ENCODE measurements at regions not wholly inside any gene's neighbourhood (a gene's known extent, or its start where the extent isn't known, plus 50 kb on each side); places are given as distances from the start of the nearest gene placed in this dataset.
"Not testable (repeated sequence)": the region's sequence is repeated elsewhere in the genome, so short reads cannot be mapped to it uniquely, and the experiment has no call there.

DNA sequence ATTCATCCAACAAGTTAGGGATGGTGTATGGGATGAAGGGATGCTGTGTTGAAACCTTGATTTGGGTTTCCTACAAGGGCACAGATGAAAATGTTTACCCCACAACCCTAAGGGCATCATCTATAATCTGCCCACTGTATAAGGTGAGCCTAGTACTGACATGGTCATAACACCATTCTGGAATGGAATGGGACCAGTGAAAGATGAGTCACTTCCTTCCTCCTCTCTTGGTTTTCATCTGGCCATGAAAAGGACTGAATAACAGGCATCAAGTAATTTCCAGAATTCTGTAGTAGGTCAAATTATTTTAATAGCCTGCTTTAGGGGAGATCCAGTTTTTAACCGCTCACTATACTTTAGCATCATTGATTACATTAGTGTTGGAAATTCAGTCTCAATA lies 538.6 kb downstream of the NR2F2 start:
- DNase-seq: no peak
- H3K27me3 Mint-ChIP-seq (ENCODE audit: low read depth): peaks cover 4% of the 10 kb centered on the region
- H3K9me3 Mint-ChIP-seq: no peaks in the 10 kb centered on the region
- no peaks in the 10 kb centered on the region for H3K4me1 Mint-ChIP-seq (ENCODE audit: low read depth)
- intact Hi-C loops (cut with micrococcal nuclease): no loop called here
- H3K27ac Mint-ChIP-seq: no peak overlapping the region
- H3K4me3 Mint-ChIP-seq: no peak overlapping the region
- CTCF ChIA-PET: no interaction called here
- H3K36me3 Mint-ChIP-seq (ENCODE audit: low read depth): no peaks in the 10 kb centered on the region

DNA sequence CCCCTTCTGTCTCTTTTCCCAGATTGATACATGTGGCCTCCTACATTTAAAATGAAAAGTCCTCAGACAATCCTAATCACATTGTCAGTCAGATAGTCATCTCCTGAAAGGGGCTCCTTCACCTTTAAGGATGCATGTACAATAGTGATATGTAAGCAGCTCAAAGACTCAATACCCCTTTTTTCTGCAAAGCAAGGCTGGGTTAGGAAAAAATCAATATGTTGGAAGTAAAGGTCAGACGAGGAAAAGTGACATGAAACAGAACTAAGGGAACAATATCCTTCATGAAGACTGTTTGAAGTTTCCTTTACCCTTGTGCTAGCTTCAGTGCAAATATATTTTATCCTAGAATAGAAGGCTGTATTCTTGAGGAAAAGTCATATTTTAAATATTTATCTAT lies 539.3 kb downstream of the NR2F2 start:
- Mint-ChIP-seq H3K27ac (no peak overlapping the region), H3K4me3 (no peak overlapping the region), H3K36me3 (ENCODE audit: low read depth) (no peaks in the 10 kb centered on the region), H3K4me1 (ENCODE audit: low read depth) (no peaks in the 10 kb centered on the region), H3K9me3 (no peaks in the 10 kb centered on the region), H3K27me3 (ENCODE audit: low read depth) (peaks cover 4% of the 10 kb centered on the region)
- CTCF ChIA-PET: no interaction called here
- no peak for DNase-seq
- intact Hi-C loops (cut with micrococcal nuclease): no loop called here

DNA sequence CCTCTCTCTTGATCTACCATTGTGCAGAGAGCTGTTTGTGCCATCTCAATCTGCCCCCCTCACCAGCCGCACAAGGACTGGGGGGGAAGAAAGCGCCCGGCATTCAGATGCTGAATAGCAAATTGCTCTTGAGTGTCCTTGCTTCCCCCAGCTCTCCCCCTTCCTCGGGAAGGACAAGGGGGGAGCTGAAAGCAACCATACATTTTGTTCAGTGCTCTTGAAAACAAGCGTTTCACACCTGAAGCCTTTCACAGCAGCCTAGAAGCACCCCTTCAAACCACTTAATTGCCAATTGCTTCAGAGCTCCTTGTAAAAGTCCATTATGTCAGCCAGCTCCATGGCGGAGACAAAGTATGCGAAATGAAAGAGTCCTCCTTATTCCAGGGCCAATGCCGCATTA lies 540.1 kb downstream of the NR2F2 start:
- Mint-ChIP-seq H3K4me1 (ENCODE audit: low read depth) (no peaks in the 10 kb centered on the region), H3K4me3 (no peak overlapping the region)

DNA sequence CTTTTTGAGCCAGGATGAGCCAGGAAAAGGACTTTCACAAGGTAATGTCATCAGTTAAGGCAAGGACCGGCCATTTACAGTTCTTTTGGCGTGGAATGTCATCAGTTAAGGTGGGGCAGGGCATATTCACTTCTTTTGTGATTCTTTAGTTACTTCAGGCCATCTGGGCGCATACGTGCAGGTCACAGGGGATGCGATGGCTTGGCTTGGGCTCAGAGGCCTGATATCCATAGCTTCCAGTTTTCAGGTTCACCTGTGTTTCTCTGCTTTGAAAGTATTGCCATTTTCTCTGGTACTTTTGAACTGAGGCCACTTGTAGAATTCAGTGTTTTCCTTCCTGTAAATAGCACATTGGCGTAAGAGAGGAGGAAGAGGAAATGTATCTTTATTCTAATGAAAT lies 546.9 kb downstream of the NR2F2 start:
- DNase-seq; intact Hi-C loops (cut with micrococcal nuclease); CTCF ChIA-PET; H3K9me3 Mint-ChIP-seq; H3K4me1 Mint-ChIP-seq (ENCODE audit: low read depth); H3K36me3 Mint-ChIP-seq (ENCODE audit: low read depth); H3K27ac Mint-ChIP-seq; H3K4me3 Mint-ChIP-seq; H3K27me3 Mint-ChIP-seq (ENCODE audit: low read depth): not testable (repeated sequence)

More for the DNA sequence above, 540.1 kb downstream of the NR2F2 start:
- no peak for DNase-seq
- H3K27me3 Mint-ChIP-seq (ENCODE audit: low read depth): peaks cover 4% of the 10 kb centered on the region
- no peaks in the 10 kb centered on the region for H3K9me3 Mint-ChIP-seq
- H3K27ac Mint-ChIP-seq: no peak overlapping the region
- CTCF ChIA-PET: no interaction called here
- H3K36me3 Mint-ChIP-seq (ENCODE audit: low read depth): no peaks in the 10 kb centered on the region
- intact Hi-C loops (cut with micrococcal nuclease): no loop called here

DNA sequence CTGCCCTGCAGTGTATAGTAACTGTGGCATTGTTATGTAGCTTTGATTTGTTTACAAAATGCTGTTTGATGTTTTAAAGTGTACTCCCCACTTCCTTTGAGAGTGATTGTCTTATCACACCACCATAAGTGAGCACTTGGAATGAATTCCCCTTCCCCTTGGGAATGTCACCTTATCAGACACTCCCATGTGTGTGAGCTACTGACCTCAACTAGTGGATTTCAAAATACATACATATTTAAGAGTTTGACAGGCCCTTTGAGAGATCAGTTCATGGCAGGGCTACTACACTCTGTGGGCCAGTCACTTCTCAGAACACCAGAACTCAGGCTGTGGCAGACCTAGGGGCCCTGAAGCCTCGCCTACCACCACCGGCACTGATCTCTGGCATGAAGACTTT lies 547.6 kb downstream of the NR2F2 start:
- CTCF ChIA-PET: no interaction called here

DNA sequence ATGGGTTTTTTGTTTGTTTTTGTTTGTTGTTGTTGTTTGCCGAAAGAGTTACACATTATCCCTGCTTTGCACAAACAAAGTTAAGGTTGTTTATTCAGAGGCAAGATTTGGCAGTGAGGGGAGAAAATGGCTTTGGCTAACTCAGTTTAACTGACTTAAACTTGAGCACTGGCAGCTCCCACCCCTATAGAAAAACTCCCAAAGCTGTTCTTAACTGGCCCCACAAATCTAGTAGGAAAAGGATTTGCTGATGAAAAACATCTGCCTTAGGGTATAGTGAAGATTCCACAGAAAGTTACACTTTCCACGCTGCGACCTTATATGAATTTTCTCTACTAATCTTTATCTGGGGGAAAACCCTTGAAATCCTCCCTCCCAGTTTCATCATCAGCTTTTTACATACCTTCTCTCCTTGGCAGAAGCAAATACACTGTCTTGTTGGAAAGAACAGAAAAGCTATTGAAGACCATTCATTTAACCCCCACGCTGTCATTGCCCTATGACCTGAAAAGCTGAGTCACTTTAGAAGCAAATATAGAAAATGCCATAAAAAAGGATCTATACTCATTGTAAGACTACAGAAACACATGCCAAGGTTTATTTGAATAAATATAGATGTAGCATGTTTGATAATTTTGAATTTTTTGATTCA lies 551.7 kb downstream of the NR2F2 start:
- no peaks in the 10 kb centered on the region for H3K9me3 Mint-ChIP-seq
- intact Hi-C loops (cut with micrococcal nuclease): no loop called here
- H3K27me3 Mint-ChIP-seq (ENCODE audit: low read depth): no peaks in the 10 kb centered on the region
- CTCF ChIA-PET: no interaction called here
- H3K4me1 Mint-ChIP-seq (ENCODE audit: low read depth): no peaks in the 10 kb centered on the region
- no peak for DNase-seq
- H3K36me3 Mint-ChIP-seq (ENCODE audit: low read depth): no peaks in the 10 kb centered on the region
- no peak overlapping the region for H3K27ac Mint-ChIP-seq
- H3K4me3 Mint-ChIP-seq: no peak overlapping the region

More for the DNA sequence above, 547.6 kb downstream of the NR2F2 start:
- intact Hi-C loops (cut with micrococcal nuclease): no loop called here
- no peaks in the 10 kb centered on the region for H3K9me3 Mint-ChIP-seq
- no peak overlapping the region for H3K27ac Mint-ChIP-seq
- no peaks in the 10 kb centered on the region for H3K27me3 Mint-ChIP-seq (ENCODE audit: low read depth)
- H3K4me1 Mint-ChIP-seq (ENCODE audit: low read depth): no peaks in the 10 kb centered on the region
- no peak overlapping the region for H3K4me3 Mint-ChIP-seq
- no peaks in the 10 kb centered on the region for H3K36me3 Mint-ChIP-seq (ENCODE audit: low read depth)
- no peak for DNase-seq

DNA sequence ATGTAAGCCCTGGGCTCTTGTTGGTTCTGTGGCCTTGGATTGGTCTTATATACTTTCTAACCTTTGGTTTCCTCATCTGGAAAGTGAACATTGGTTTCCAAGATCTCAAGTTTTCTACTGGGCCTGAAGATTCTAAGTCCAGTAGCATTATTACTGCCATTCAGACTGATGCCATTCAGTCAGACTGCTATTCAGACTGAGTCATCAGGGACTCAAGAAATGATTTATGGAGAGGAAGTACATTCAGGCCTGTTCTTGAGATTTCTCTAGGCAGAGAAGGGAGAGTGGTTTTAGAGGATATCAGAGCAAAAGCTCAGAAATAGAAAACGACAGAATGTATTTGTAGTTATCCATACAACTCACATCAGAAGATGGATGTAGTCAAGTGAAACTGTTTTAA lies 557.2 kb downstream of the NR2F2 start:
- CTCF ChIA-PET: no interaction called here
- intact Hi-C loops (cut with micrococcal nuclease): no loop called here
- Mint-ChIP-seq H3K36me3 (ENCODE audit: low read depth) (no peaks in the 10 kb centered on the region), H3K27ac (no peak overlapping the region), H3K27me3 (ENCODE audit: low read depth) (no peaks in the 10 kb centered on the region), H3K9me3 (no peaks in the 10 kb centered on the region), H3K4me3 (no peak overlapping the region), H3K4me1 (ENCODE audit: low read depth) (peaks cover 13% of the 10 kb centered on the region)
- no peak for DNase-seq

DNA sequence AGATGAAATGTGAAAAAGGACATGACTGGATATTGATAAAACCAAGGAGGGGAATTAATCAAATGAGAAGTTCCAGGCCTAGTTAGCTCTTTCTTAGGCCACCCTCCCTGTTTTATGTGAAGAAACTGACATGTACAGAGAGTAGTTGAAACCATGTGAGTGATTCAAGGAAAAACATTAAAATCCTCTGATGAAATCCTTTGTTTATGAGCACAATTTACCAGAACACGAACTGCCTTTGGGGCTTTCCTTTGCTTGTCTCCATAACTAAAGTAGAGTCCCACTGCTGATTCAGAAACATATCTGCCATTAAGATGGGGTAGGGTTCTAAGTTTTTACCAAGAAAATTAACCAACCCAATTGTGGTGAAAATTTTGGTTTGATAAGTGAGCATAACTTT lies 558.3 kb downstream of the NR2F2 start:
- H3K4me3 Mint-ChIP-seq: no peak overlapping the region
- intact Hi-C loops (cut with micrococcal nuclease): no loop called here

DNA sequence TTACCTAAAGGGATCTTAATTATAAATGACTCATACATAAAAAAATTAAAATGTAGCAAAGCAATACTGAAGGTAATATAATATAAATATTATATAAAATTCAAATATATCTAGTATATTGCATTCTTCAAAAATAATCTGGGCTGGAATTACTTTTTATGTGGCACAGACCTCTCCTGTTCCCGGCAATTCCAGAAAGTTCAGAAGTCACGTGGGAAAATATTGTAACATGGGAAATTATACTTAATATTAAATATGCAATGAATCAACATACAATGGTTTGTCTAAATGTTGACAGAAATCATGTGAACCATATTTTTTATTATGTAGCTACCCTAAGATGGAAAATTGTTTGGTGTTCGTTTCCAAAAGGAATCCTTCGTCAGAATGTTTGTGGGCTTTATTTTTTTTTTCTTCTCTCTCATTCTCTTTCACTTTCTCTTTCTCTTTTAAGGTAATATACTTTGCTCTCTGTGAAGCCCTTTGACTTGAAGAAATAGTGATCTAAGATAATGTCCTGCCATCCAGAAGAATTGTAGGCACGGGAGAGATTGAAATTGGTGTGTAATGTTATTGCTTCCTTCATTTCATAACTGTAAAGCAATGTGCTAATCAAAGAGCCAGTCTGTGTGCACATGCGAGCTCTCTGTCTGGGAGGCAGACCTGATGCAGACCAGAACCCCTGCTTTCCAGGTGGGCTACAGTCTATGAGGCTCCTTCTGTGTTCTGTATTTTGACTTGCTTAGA lies 559.4 kb downstream of the NR2F2 start:
- Mint-ChIP-seq H3K9me3 (no peaks in the 10 kb centered on the region), H3K36me3 (ENCODE audit: low read depth) (no peaks in the 10 kb centered on the region), H3K27ac (no peak overlapping the region), H3K27me3 (ENCODE audit: low read depth) (no peaks in the 10 kb centered on the region), H3K4me1 (ENCODE audit: low read depth) (peaks cover 13% of the 10 kb centered on the region), H3K4me3 (peak overlapping the region; percentile 68)
- intact Hi-C loops (cut with micrococcal nuclease): no loop called here
- CTCF ChIA-PET: interaction anchor here (0.7 kb wide), 1 partner anchor 95 kb away, joined by 6 read pairs; no protein-coding TSS in a partner anchor
- DNase-seq: no peak

More for the DNA sequence above, 558.3 kb downstream of the NR2F2 start:
- H3K4me1 Mint-ChIP-seq (ENCODE audit: low read depth): peaks cover 13% of the 10 kb centered on the region
- CTCF ChIA-PET: no interaction called here
- H3K36me3 Mint-ChIP-seq (ENCODE audit: low read depth): no peaks in the 10 kb centered on the region
- no peak for DNase-seq
- H3K9me3 Mint-ChIP-seq: no peaks in the 10 kb centered on the region
- H3K27me3 Mint-ChIP-seq (ENCODE audit: low read depth): no peaks in the 10 kb centered on the region
- no peak overlapping the region for H3K27ac Mint-ChIP-seq

DNA sequence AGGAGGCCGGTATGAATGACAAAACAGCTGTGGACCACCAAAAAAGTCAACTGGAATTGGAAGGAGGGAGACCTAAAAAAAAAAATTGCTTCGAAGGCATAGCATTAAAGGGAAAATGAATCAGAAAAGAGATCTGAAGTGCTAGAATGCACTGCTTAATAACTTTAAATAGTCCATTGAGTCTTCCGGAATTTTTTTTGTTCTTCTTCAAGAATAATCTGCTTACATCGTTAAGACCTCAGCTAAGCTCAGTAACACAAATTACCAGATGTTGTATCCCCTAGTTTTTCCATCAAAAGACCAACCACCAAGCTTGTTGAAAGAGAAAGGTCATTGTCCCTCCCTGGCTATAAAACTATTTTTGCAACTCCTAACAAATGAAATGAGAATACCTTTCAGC lies 560.5 kb downstream of the NR2F2 start:
- Mint-ChIP-seq H3K9me3 (no peaks in the 10 kb centered on the region), H3K4me1 (ENCODE audit: low read depth) (peaks cover 13% of the 10 kb centered on the region), H3K27ac (no peak overlapping the region), H3K36me3 (ENCODE audit: low read depth) (no peaks in the 10 kb centered on the region), H3K27me3 (ENCODE audit: low read depth) (peaks cover 3% of the 10 kb centered on the region), H3K4me3 (no peak overlapping the region)
- intact Hi-C loops (cut with micrococcal nuclease): no loop called here
- DNase-seq: no peak
- CTCF ChIA-PET: interaction anchor here (0.7 kb wide), 2 partner anchors 94 to 1598 kb away, joined by 3 to 6 read pairs; no protein-coding TSS in a partner anchor

DNA sequence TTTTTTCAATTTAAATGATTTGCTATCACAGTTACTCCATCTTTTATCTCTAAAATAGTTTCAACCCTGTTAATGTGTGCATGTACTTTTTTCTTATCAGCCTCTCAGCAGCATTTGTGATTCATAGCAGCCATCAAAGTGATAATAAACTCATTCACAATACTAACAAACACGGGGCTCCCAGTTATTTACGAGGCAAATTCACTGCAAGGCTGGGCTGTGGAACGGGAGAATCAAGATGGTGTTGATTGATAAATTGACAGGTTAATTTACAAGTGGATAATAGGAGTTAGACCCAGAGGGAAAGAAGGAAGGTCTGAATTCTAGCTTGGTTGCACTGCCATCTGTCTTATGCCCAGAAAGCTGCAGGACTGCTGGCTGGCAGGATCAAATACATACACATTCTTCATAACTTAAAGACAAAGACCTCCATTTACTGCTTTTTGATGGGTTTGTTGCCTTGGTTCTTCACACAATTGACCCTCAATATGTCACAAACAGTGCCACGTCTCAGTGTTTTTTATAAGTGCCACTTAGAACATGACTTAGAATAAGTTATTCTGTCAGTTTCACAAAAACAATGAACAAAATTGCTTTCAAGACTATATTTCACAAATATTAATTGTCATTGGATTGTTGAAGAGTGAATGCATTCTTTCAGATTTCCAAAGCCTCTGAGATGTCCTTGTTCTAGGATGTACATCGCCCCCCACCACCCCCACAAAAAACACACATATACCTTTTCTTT lies 562.8 kb downstream of the NR2F2 start:
- intact Hi-C loops (cut with micrococcal nuclease): loop anchor here (1.0 kb wide), 2 partner anchors 537 to 566 kb away; no protein-coding TSS in a partner anchor
- Mint-ChIP-seq H3K36me3 (ENCODE audit: low read depth) (no peaks in the 10 kb centered on the region), H3K27ac (no peak overlapping the region), H3K9me3 (no peaks in the 10 kb centered on the region), H3K27me3 (ENCODE audit: low read depth) (peaks cover 3% of the 10 kb centered on the region), H3K4me3 (no peak overlapping the region), H3K4me1 (ENCODE audit: low read depth) (peaks cover 13% of the 10 kb centered on the region)
- CTCF ChIA-PET: interaction anchor here (0.8 to 1.5 kb wide), 2 partner anchors 20 to 697 kb away, joined by 3 read pairs; no protein-coding TSS in a partner anchor
- peak; percentile 6 for DNase-seq

DNA sequence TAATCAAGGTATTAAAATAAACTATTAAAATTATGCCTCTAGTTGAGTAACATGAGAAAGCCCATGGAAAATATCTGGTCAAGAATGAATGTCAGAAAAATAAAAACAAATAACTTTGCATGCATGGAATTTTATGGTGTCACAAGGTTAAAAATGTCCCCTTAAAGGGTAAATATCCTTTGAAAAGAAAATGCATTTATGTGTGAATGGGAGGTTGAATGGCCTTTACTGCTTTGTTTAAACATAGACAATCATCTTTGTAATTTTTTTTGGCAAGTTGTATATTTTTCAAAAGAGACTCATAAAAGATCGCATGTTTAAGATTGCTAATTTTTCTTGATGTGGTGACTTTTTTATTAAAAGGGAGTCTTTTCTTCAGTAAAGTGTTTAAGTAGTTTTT lies 564.2 kb downstream of the NR2F2 start:
- no peak for DNase-seq
- no peak overlapping the region for H3K4me3 Mint-ChIP-seq
- CTCF ChIA-PET: no interaction called here
- H3K9me3 Mint-ChIP-seq: no peaks in the 10 kb centered on the region
- H3K27ac Mint-ChIP-seq: no peak overlapping the region
- H3K4me1 Mint-ChIP-seq (ENCODE audit: low read depth): peaks cover 10% of the 10 kb centered on the region
- no peaks in the 10 kb centered on the region for H3K36me3 Mint-ChIP-seq (ENCODE audit: low read depth)
- H3K27me3 Mint-ChIP-seq (ENCODE audit: low read depth): peaks cover 3% of the 10 kb centered on the region
- intact Hi-C loops (cut with micrococcal nuclease): no loop called here

Measured in activated naive CD4-positive, alpha-beta T cell treated with anti-CD3 and anti-CD28 coated beads for 36 hours (primary cell).